CD8-positive, alpha-beta memory T cell (primary cell): ENCODE measurements at regions not wholly inside any gene's neighbourhood (a gene's known extent, or its start where the extent isn't known, plus 50 kb on each side); places are given as distances from the start of the nearest gene placed in this dataset.
A peak's percentile ranks its signal among the peaks of the same experiment; 100 is the strongest.

Source experiments
- CTCF ChIA-PET: fragments of 350-600 bp; sonication (Branson Sonifier 250); formaldehyde crosslinking; loops from one replicate; lab custom pipeline; 2021; ENCODE audit warnings: antibody characterized with exemption; lab: Charles Lee
- POLR2A ChIA-PET: fragments of 350-600 bp; sonication (Branson Sonifier 250); formaldehyde crosslinking; loops from one replicate; lab custom pipeline; 2021; ENCODE audit warnings: antibody characterized with exemption; lab: Charles Lee
- DNase-seq, 5 donors: peaks; one replicate each; pipeline versions ENCODE4 v3.0.0 to v3.0.0-alpha.2; 2020 to 2022; ENCODE audit warnings: mixed read lengths in 1 of 5
- H3K27ac ChIP-seq: one replicate; pipeline ENCODE4 v1.7.0; 2013; ENCODE audit warnings: low read depth, mild to moderate bottlenecking, low read length, moderate library complexity
- H3K27me3 ChIP-seq: 2 replicates; pipeline ENCODE4 v1.7.0; 2013; ENCODE audit warnings: low read length, mild to moderate bottlenecking; ENCODE audit not compliant: insufficient read depth, poor library complexity, severe bottlenecking
- H3K36me3 ChIP-seq: 2 replicates; pipeline ENCODE4 v1.7.0; 2013; ENCODE audit warnings: mild to moderate bottlenecking, low read length, moderate library complexity; ENCODE audit not compliant: insufficient read depth
- H3K4me1 ChIP-seq: 2 replicates; pipeline ENCODE4 v1.7.0; 2013; ENCODE audit warnings: mild to moderate bottlenecking, low read length, moderate library complexity; ENCODE audit not compliant: insufficient read depth
- H3K4me3 ChIP-seq: 2 replicates; pipeline ENCODE4 v1.7.0; 2013; ENCODE audit warnings: mild to moderate bottlenecking, low read length
- H3K9me3 ChIP-seq: 2 replicates; pipeline ENCODE4 v1.7.0; 2013; ENCODE audit warnings: mild to moderate bottlenecking, low read length
- H3K27ac Mint-ChIP-seq, 8 donors: one replicate each; pipeline ENCODE4 v1.8.0; 2020 to 2021; ENCODE audit warnings: mixed read lengths in 8 of 8, mild to moderate bottlenecking in 6 of 8, inconsistent platforms in 3 of 8, moderate library complexity in 3 of 8
- H3K27me3 Mint-ChIP-seq, 2 donors: one replicate each; pipeline ENCODE4 v1.8.0; 2020 to 2021; ENCODE audit warnings: mixed read lengths in 2 of 2, mild to moderate bottlenecking in 1 of 2, moderate library complexity in 1 of 2
- H3K36me3 Mint-ChIP-seq, 3 donors: one replicate each; pipeline ENCODE4 v1.8.0; 2020 to 2021; ENCODE audit warnings: mixed read lengths in 3 of 3, inconsistent platforms in 1 of 3, mild to moderate bottlenecking in 1 of 3
- H3K4me1 Mint-ChIP-seq, 3 donors: one replicate each; pipeline ENCODE4 v1.8.0; 2020 to 2021; ENCODE audit warnings: mixed read lengths in 3 of 3, inconsistent platforms in 1 of 3, mild to moderate bottlenecking in 1 of 3
- H3K4me3 Mint-ChIP-seq, 7 donors: one replicate each; pipeline ENCODE4 v1.8.0; 2020 to 2021; ENCODE audit warnings: mixed read lengths in 7 of 7, mild to moderate bottlenecking in 6 of 7, moderate library complexity in 4 of 7, inconsistent platforms in 2 of 7
- H3K9me3 Mint-ChIP-seq, 5 donors: one replicate each; pipeline ENCODE4 v1.8.0; 2020 to 2022; ENCODE audit warnings: mixed read lengths in 5 of 5, mild to moderate bottlenecking in 3 of 5, moderate library complexity in 2 of 5, inconsistent platforms in 1 of 5

DNA sequence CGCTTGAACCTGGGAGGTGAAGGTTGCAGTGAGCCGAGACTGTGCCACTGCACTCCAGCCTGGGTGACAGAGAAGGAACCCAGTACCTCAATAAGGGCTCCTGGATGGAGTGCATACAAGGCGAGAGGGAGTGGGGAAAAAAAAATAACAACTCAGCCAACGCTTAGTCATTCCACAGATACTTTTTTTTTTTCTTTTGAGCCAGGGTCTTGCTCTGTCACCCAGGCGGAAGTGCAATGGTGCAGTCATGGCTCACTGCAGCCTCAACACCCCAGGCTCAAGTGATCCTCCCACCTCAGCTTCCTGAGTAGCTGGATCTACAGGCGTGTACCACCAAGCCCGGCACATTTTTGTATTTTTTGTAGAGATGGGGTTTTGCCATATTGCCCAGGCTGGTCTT lies 59.5 kb upstream of the GGTA1 start:
- POLR2A ChIA-PET: no interaction called here
- H3K27ac ChIP-seq: no peak overlapping the region
- CTCF ChIA-PET: interaction anchor here (1.4 kb wide), 1 partner anchor 13 kb away, joined by 3 read pairs; no protein-coding TSS in a partner anchor

DNA sequence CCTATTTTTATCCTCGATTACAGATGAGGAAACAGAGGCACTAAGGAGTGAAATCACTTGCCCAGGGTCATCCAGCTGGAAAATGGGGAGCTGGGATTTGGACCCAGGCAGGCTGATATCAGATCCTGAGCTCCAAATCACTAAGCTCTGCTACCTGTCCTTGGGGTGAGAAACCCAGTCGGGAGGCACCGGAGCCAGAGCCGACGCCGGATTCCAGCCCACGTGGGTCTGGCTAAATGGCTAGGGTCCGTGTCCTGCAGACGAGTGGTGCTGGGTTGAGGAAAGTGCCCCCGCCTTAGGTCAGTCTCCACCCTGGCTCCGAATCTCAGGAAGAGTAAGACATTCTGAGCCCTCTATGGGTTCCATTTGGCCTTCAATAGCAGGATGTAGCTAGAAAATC lies 61.3 kb upstream of the GGTA1 start:
- Histone ChIP-seq H3K4me1 (peaks cover 12% of the 10 kb centered on the region), H3K27me3 (no peaks in the 10 kb centered on the region), H3K4me3 (no peak overlapping the region), H3K36me3 (no peaks in the 10 kb centered on the region), H3K9me3 (no peaks in the 10 kb centered on the region), H3K27ac (no peak overlapping the region)
- H3K4me1 Mint-ChIP-seq: peaks cover 0 to 8% (median 2%) of the 10 kb centered on the region in 3 donors
- no peaks in the 10 kb centered on the region for H3K9me3 Mint-ChIP-seq
- ChIA-PET POLR2A (no interaction called here), CTCF (interaction anchor here (1.5 to 1.7 kb wide), 2 partner anchors 11 to 15 kb away, joined by 3 to 6 read pairs; no protein-coding TSS in a partner anchor)
- peaks cover 4 to 18% of the 10 kb centered on the region in 2 donors for H3K27me3 Mint-ChIP-seq
- DNase-seq: no peak
- no peak overlapping the region for H3K27ac Mint-ChIP-seq
- no peak overlapping the region for H3K4me3 Mint-ChIP-seq
- H3K36me3 Mint-ChIP-seq: no peaks in the 10 kb centered on the region

More for the DNA sequence above, 59.5 kb upstream of the GGTA1 start:
- Histone ChIP-seq H3K4me3 (no peak overlapping the region), H3K4me1 (peaks cover 12% of the 10 kb centered on the region), H3K9me3 (no peaks in the 10 kb centered on the region), H3K27me3 (no peaks in the 10 kb centered on the region), H3K36me3 (no peaks in the 10 kb centered on the region)
- Mint-ChIP-seq H3K27ac (peak overlapping the region in 1 of 8 donors; percentile 47), H3K27me3 (peaks cover 4 to 14% of the 10 kb centered on the region in 2 donors), H3K36me3 (no peaks in the 10 kb centered on the region), H3K4me3 (no peak overlapping the region), H3K4me1 (peaks cover 0 to 8% (median 2%) of the 10 kb centered on the region in 3 donors), H3K9me3 (no peaks in the 10 kb centered on the region)
- DNase-seq: no peak

- Mint-ChIP-seq H3K4me1 (peaks cover 0 to 8% (median 2%) of the 10 kb centered on the region in 3 donors), H3K27ac (peak overlapping the region in 1 of 8 donors; percentile 81), H3K4me3 (no peak overlapping the region), H3K36me3 (no peaks in the 10 kb centered on the region), H3K9me3 (no peaks in the 10 kb centered on the region), H3K27me3 (peaks cover 4 to 20% of the 10 kb centered on the region in 2 donors)
- Histone ChIP-seq H3K4me3 (no peak overlapping the region), H3K4me1 (peaks cover 12% of the 10 kb centered on the region), H3K36me3 (no peaks in the 10 kb centered on the region), H3K27me3 (no peaks in the 10 kb centered on the region), H3K9me3 (no peaks in the 10 kb centered on the region), H3K27ac (no peak overlapping the region)
- ChIA-PET POLR2A (no interaction called here), CTCF (interaction anchor here (1.5 to 1.7 kb wide), 2 partner anchors 11 to 16 kb away, joined by 3 to 6 read pairs; no protein-coding TSS in a partner anchor)
- no peak for DNase-seq
Measured at GRCh38 chr9:121561385-121562222, 62.0 kb upstream of the GGTA1 start.

DNA sequence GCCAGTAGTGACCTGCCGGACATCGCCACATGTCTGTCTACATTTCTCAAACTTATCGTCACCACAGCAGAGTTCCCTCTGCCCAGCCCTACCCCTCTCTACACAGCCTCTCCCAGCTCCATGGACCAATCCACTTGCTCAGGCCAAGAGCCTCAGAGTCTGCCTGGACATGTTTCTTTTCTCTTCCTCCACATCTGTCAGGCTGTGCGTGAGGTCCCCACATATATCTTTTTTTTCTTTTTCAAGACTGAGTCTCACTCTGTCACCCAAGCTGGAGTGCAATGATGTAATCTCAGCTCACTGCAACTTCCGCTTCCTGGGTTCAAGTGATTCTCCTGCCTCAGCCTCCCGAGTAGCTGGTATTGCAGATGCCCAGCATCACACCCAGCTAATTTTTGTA lies 62.7 kb upstream of the GGTA1 start:
- POLR2A ChIA-PET: no interaction called here
- H3K4me3 Mint-ChIP-seq: no peak overlapping the region
- peaks cover 0 to 8% (median 2%) of the 10 kb centered on the region in 3 donors for H3K4me1 Mint-ChIP-seq
- H3K9me3 Mint-ChIP-seq: no peaks in the 10 kb centered on the region
- H3K4me1 ChIP-seq: peaks cover 12% of the 10 kb centered on the region
- peaks cover 8 to 23% of the 10 kb centered on the region in 2 donors for H3K27me3 Mint-ChIP-seq
- H3K27ac Mint-ChIP-seq: no peak overlapping the region
- H3K36me3 ChIP-seq: no peaks in the 10 kb centered on the region
- H3K36me3 Mint-ChIP-seq: no peaks in the 10 kb centered on the region
- no peaks in the 10 kb centered on the region for H3K9me3 ChIP-seq
- no peaks in the 10 kb centered on the region for H3K27me3 ChIP-seq
- H3K4me3 ChIP-seq: no peak overlapping the region
- no peak for DNase-seq
- CTCF ChIA-PET: interaction anchor here (1.5 to 1.7 kb wide), 2 partner anchors 12 to 16 kb away, joined by 3 to 6 read pairs; no protein-coding TSS in a partner anchor
- H3K27ac ChIP-seq: no peak overlapping the region

DNA sequence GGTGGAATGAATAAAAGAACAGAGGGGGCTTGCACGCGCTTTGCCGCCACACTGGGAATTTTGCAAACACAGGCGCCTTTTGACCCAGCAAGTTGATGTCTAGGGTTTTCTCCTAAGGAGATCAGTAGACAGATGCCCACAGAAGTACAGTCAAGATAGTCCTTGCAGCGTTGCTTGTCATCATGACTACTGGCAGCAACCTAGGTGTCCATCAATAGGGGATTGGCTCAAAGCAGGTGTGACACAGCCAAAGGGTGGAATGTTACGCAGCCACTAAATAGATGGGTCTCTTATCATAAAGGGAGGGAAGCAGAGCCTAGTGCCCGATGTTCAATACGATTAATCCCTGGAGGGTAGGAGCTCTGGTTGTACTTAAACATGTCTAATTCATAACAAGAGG lies 63.8 kb upstream of the GGTA1 start:
- H3K4me1 ChIP-seq: peaks cover 1% of the 10 kb centered on the region
- no peak overlapping the region for H3K4me3 ChIP-seq
- no peaks in the 10 kb centered on the region for H3K36me3 ChIP-seq
- no peaks in the 10 kb centered on the region for H3K27me3 ChIP-seq
- no peak overlapping the region for H3K27ac Mint-ChIP-seq
- no peak overlapping the region for H3K27ac ChIP-seq
- H3K9me3 Mint-ChIP-seq: no peaks in the 10 kb centered on the region
- no peaks in the 10 kb centered on the region for H3K9me3 ChIP-seq
- DNase-seq: no peak
- ChIA-PET POLR2A (no interaction called here), CTCF (interaction anchor here (1.5 kb wide), 1 partner anchor 18 kb away, joined by 4 read pairs; no protein-coding TSS in a partner anchor)
- peaks cover 0 to under 1% (median 0%) of the 10 kb centered on the region in 3 donors for H3K4me1 Mint-ChIP-seq
- no peaks in the 10 kb centered on the region for H3K36me3 Mint-ChIP-seq
- peaks cover 8 to 22% of the 10 kb centered on the region in 2 donors for H3K27me3 Mint-ChIP-seq
- H3K4me3 Mint-ChIP-seq: no peak overlapping the region

DNA sequence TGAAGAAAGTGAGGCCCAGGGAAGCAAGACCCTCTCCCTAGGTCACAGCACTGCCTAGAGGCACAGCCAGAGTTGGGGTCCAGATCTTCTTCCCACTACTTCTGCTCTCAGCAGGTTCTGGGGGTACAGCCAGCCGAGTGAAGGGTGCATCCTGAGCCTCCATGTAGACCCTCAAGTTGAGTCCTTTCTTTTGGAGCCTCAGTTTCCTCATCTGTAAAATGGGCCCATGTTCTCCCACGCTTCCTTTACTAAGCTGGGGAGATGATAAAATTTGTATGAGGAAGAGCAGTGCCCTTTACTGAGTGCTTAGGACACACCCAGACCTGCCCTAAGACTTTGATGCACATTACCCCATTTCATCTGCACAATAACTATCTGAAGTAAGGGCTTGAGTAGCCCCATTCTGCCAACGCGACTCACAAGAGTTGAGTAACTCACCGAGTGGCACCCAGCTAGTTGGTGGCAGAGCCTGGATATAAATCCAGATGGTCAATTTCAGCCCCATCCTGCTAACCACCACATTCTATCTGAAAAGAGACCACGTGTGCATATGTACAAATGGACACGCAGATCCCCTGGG lies 64.3 kb upstream of the GGTA1 start:
- POLR2A ChIA-PET: no interaction called here
- H3K9me3 ChIP-seq: no peaks in the 10 kb centered on the region
- H3K4me3 ChIP-seq: no peak overlapping the region
- H3K4me1 ChIP-seq: no peaks in the 10 kb centered on the region
- H3K27ac ChIP-seq: no peak overlapping the region
- no peaks in the 10 kb centered on the region for H3K27me3 ChIP-seq
- Mint-ChIP-seq H3K27ac (peak overlapping the region in 1 of 8 donors; percentile 55), H3K36me3 (no peaks in the 10 kb centered on the region), H3K9me3 (no peaks in the 10 kb centered on the region), H3K4me1 (no peaks in the 10 kb centered on the region), H3K27me3 (peaks cover 11 to 22% of the 10 kb centered on the region in 2 donors), H3K4me3 (no peak overlapping the region)
- CTCF ChIA-PET: interaction anchor here (1.5 kb wide), 1 partner anchor 18 kb away, joined by 4 read pairs; no protein-coding TSS in a partner anchor
- no peak for DNase-seq
- no peaks in the 10 kb centered on the region for H3K36me3 ChIP-seq

GRCh38 chr9:121564504-121565260 lies 65.0 kb upstream of the GGTA1 start:
- Mint-ChIP-seq H3K4me1 (no peaks in the 10 kb centered on the region), H3K27me3 (peaks cover 11 to 22% of the 10 kb centered on the region in 2 donors), H3K9me3 (no peaks in the 10 kb centered on the region), H3K27ac (no peak overlapping the region), H3K36me3 (no peaks in the 10 kb centered on the region), H3K4me3 (no peak overlapping the region)
- Histone ChIP-seq H3K4me3 (no peak overlapping the region), H3K9me3 (no peaks in the 10 kb centered on the region), H3K4me1 (no peaks in the 10 kb centered on the region), H3K27me3 (no peaks in the 10 kb centered on the region), H3K36me3 (no peaks in the 10 kb centered on the region), H3K27ac (no peak overlapping the region)
- DNase-seq: no peak
- POLR2A ChIA-PET: no interaction called here
- CTCF ChIA-PET: interaction anchor here (1.5 kb wide), 1 partner anchor 19 kb away, joined by 4 read pairs; no protein-coding TSS in a partner anchor
